Effector memory CD4-positive, alpha-beta T cell (primary cell): ENCODE measurements at regions not wholly inside any gene's neighbourhood (a gene's known extent, or its start where the extent isn't known, plus 50 kb on each side); places are given as distances from the start of the nearest gene placed in this dataset.
A peak's percentile ranks its signal among the peaks of the same experiment; 100 is the strongest.

Experiments used
- DNase-seq, 3 donors: peaks; one replicate each; pipeline ENCODE4 v3.0.0-alpha.2; 2020
- H3K27ac ChIP-seq: 2 replicates; pipeline ENCODE4 v1.7.0; 2013; ENCODE audit warnings: mild to moderate bottlenecking, low read length, moderate library complexity; ENCODE audit not compliant: insufficient read depth, poor library complexity, severe bottlenecking
- H3K27me3 ChIP-seq: replicated peaks from 2 replicates; pipeline ENCODE4 v1.7.0; 2013; ENCODE audit warnings: mild to moderate bottlenecking, low read length; ENCODE audit not compliant: insufficient read depth, control insufficient read depth, poor library complexity, severe bottlenecking
- H3K36me3 ChIP-seq: 2 replicates; pipeline ENCODE4 v1.7.0; 2013; ENCODE audit warnings: mild to moderate bottlenecking, low read length, moderate library complexity; ENCODE audit not compliant: control insufficient read depth, insufficient read depth
- H3K4me1 ChIP-seq: 2 replicates; pipeline ENCODE4 v1.7.0; 2013; ENCODE audit warnings: low read length, mild to moderate bottlenecking; ENCODE audit not compliant: control insufficient read depth, insufficient read depth, poor library complexity, severe bottlenecking
- H3K4me3 ChIP-seq: 2 replicates; pipeline ENCODE4 v1.7.0; 2013; ENCODE audit warnings: low read length, low read depth, mild to moderate bottlenecking; ENCODE audit not compliant: insufficient read depth, poor library complexity, severe bottlenecking
- H3K9me3 ChIP-seq: 2 replicates; pipeline ENCODE4 v1.7.0; 2013; ENCODE audit warnings: mild to moderate bottlenecking, low read length, moderate library complexity; ENCODE audit not compliant: control insufficient read depth

DNA sequence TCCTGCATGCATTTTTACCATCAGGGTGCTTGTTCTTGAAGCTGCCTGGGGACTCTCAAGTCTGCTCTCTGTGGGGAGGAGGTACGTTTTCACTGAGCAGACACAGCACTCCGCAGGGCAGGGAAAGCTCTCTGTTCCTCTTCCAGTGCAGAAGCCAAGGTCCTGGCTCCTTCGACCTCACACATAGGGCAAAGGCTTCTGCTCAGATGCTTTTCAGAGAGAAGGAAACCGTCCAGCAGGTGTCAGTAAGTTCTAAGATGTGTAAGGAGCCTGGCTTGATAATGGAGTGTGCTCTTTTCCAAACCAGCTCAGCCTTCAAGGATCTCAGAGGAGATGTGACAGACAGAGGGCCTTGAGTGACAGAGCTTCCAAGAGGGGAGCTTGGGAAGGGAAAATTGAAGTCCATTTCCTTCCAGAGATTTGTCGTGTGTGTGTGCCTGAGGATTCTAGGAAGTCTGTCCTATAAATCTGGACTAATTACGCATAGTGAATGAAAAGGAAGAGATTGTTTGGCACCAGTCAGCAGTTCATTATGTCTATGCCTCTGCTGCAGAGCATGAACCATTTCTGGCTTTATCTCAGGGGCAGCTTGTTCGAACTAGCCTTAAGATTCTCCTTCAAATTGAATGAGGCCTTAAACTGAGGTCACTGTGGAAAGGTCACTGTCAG lies 67.3 kb upstream of the UPP2 start:
- Histone ChIP-seq H3K9me3 (no peaks in the 10 kb centered on the region), H3K4me1 (no peaks in the 10 kb centered on the region)
- DNase-seq, result no peak

DNA sequence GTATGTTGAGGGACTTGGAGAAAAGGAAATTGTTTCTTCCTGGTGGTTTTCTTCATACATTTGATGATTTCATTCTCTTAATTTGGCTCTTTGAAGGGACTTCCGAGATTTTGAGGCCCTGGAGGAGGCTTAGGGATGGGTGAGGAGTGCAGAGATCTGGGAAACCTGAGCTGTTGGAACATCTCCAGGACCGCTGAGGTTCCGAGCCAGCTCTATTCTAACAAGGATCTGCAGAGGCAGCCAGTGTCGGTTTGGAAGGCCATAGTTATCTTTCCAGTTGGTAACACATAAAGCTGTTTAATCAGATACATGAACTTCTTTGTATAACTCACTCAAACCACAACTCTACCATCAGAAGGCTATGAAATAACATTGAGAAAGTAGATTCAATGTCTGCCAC lies 70.3 kb upstream of the UPP2 start:
- no peaks in the 10 kb centered on the region for H3K4me1 ChIP-seq
- no peaks in the 10 kb centered on the region for H3K27me3 ChIP-seq
- no peak overlapping the region for H3K27ac ChIP-seq
- H3K36me3 ChIP-seq, result no peaks in the 10 kb centered on the region
- no peaks in the 10 kb centered on the region for H3K9me3 ChIP-seq
- no peak for DNase-seq
- no peak overlapping the region for H3K4me3 ChIP-seq

More for the DNA sequence above, 67.3 kb upstream of the UPP2 start:
- Histone ChIP-seq H3K27ac (no peak overlapping the region), H3K27me3 (no peaks in the 10 kb centered on the region), H3K4me3 (no peak overlapping the region), H3K36me3 (no peaks in the 10 kb centered on the region)

DNA sequence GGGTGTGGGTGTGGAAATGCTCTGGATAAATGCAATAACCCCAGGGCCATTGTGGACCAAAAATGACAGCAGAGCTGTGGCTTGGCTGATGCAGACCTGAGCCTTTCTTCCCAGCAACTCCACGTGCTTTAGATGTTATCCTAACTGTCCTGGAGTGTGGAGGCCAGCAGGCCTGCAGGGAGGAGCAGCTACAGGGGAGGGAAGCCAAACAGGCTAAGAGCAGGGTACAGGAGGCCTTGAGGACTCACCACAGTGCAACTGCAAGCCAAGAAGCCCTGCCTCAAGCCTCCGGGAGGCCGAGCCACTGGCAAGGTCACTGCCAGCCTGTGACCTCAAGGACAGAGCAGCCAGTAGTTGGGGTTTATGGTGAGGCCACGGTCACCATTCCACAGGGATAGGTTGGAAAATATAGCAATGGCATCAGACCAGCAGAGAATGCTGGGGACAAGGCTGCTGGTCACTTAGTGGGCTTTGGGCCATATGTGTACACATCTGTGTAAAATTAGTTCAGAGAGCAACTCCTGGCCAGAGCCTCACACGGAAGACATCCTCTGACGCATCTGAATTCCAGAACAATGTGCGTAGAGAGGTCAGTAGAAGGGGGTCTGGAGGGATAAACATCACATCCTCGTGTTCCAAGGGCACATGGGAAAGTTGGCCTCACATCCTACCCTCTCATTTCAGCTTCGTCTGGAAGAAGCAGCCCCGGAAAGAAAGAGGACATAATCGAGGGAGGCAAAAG lies 76.2 kb upstream of the UPP2 start:
- no peaks in the 10 kb centered on the region for H3K27me3 ChIP-seq
- H3K4me1 ChIP-seq, result no peaks in the 10 kb centered on the region
- H3K4me3 ChIP-seq, result no peak overlapping the region
- no peak overlapping the region for H3K27ac ChIP-seq
- no peaks in the 10 kb centered on the region for H3K9me3 ChIP-seq
- no peak for DNase-seq
- H3K36me3 ChIP-seq, result no peaks in the 10 kb centered on the region

DNA sequence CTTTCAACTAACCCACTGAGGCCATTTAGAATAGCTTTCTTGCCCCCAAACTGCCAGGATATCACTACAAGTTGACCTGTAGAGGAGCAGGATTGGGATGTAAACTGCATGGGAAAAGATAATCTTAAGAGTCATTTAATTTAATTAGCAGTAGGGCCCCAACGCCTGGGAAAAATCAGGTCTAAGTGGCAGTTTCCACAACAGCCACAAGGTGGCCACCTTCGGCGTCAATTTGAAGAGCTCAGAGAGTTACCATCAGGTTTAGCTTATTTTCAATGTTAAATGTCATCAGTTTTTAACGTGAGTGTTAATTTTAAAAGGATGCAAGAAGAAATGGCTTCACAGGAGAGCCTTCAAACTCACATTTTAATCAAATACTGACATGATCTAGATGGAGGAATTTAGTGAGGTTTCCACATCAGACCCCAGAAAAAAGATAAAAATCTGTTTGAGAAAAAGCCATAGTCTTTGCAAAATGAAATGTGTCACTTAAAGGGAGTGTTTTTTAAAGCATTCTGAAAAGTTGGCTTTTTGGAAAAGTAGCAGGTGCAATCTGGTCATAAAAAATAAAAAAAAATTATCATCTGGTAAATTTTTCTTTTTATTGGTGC lies 77.3 kb upstream of the UPP2 start:
- Histone ChIP-seq H3K9me3 (no peaks in the 10 kb centered on the region), H3K27ac (no peak overlapping the region), H3K4me1 (no peaks in the 10 kb centered on the region), H3K27me3 (no peaks in the 10 kb centered on the region), H3K36me3 (no peaks in the 10 kb centered on the region), H3K4me3 (no peak overlapping the region)
- peak; percentile 4 to 29 (median 9) for DNase-seq

DNA sequence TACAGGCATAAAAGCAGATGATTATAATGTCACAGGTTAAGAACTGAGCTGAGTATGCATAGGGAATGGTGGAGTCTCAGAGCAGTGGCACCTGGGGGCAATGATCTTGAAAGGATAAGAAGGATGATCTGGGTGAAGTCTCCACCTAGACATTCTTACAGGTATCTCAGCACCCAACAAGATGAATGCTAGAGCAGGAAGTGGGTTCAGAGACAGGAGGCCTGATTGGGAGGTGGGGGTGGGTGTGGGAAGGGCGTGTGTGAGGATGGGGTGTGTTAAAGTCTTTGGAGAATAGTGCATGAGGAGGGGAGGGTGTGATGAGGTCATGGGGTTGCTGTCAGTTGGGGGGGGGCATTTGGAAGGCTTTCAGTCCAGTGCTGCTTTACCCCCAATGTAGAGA lies 78.8 kb upstream of the UPP2 start:
- Histone ChIP-seq H3K36me3 (no peaks in the 10 kb centered on the region), H3K9me3 (no peaks in the 10 kb centered on the region), H3K4me3 (no peak overlapping the region), H3K4me1 (no peaks in the 10 kb centered on the region), H3K27ac (no peak overlapping the region), H3K27me3 (no peaks in the 10 kb centered on the region)
- DNase-seq, result no peak

DNA sequence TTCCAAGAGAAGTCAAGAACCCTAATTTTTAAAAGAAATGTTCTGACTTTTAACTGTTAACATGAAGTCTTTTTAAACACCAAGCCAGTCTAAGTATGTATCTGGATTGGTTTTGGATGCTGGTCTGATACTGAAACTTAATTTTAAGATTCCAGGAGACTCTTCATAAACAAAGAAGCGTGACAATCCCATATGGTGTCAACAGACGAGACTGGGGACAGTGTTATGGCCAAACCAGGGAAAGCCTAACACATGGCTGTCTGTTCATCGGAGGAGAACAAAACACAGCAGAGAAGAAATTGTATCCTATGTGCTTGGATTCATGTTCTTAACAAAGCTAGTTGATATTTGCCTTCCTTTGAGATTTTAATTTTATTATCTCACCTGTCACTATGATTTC lies 80.5 kb upstream of the UPP2 start:
- no peak overlapping the region for H3K27ac ChIP-seq
- no peaks in the 10 kb centered on the region for H3K9me3 ChIP-seq
- H3K4me3 ChIP-seq, result no peak overlapping the region
- no peak for DNase-seq
- no peaks in the 10 kb centered on the region for H3K27me3 ChIP-seq
- H3K4me1 ChIP-seq, result no peaks in the 10 kb centered on the region
- H3K36me3 ChIP-seq, result no peaks in the 10 kb centered on the region

DNA sequence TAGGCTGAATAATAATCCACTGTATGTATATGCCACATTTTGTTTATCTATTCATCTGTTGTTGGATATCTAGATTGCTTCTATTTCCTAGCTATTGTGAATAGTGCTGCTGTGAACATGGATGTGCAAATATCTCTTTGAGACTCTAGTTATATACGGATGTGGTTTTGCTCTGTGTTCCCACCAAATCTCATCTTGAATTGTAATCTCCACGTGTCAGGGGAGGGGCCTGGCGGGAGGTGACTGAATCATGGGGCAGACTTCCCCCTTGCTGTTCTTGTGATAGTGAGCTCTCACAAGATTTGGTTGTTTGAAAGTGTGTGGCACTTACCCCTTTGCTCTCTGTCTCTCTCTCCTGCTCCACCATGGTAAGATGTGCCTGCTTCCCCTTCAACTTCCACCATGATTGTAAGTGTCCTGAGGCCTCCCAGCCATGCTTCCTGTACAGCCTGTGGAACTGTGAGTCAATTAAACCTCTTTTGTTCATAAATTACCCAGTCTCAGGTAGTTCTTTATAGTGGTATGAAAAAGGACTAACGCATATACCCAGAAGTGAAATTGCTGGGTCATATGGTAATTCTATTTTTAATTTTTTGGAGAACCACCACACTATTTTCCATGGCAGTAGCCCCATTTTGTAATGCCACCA lies 86.1 kb upstream of the UPP2 start:
- Histone ChIP-seq H3K27me3 (no peaks in the 10 kb centered on the region), H3K27ac (no peak overlapping the region), H3K9me3 (no peaks in the 10 kb centered on the region), H3K36me3 (no peaks in the 10 kb centered on the region), H3K4me1 (no peaks in the 10 kb centered on the region), H3K4me3 (no peak overlapping the region)
- peak in 2 of 3 donors; percentile 2 to 5 for DNase-seq

DNA sequence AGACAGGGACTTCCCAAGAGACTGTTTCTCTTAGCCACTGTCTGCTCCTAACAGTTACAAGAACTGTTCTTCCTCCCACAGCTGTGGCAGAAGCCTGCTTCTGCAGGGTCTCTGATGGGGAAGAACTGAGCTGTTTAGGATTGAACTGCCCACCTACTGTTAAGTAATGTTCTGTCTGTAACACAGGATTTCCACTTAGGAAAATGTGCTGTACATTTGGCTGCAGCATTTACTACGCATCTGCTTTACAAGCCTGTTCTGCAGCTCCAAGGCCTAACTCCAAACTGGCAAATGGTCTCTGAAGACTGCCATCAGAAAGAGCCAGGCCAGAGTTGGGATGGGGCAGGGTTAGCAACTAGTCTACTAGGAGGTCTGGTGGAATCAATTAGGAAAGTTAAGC lies 87.8 kb upstream of the UPP2 start:
- H3K27me3 ChIP-seq, result no peaks in the 10 kb centered on the region
- H3K9me3 ChIP-seq, result no peaks in the 10 kb centered on the region
- DNase-seq, result no peak
- no peaks in the 10 kb centered on the region for H3K4me1 ChIP-seq
- H3K4me3 ChIP-seq, result no peak overlapping the region
- no peak overlapping the region for H3K27ac ChIP-seq
- no peaks in the 10 kb centered on the region for H3K36me3 ChIP-seq

DNA sequence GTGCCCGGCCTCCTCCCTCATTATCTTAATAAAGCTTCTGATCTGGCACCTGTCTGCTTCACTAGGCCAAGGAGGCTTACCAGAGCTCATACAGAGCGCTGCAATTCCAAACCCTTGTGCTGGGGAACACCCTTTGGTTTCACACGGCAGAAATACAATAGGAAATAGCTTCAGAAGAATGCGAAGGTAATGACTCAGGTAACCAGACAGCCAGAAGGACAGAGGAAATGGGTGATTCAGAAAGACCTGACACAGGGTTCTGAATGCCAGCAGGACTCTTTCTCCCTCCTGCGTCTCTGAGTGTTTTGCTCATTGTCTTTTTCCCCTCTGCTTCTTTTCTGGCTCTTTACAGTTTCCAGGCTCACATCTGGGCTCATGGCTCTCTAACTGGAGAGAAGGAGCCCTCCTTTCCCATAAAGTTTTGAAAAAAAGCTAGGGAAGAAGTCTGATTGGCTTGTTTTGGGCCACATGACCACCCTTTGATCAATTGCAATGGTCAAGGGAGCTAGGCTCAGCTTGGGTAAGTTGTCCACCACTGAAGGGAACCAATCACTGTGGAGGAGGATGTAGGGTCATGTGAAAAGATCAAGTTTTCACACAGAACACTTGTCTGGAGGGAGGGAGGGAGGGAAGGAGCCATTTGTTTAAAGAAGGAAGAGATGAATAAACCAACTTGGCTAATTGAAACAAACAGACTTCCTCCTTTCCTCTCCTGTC lies 90.5 kb upstream of the UPP2 start:
- no peaks in the 10 kb centered on the region for H3K36me3 ChIP-seq
- H3K27ac ChIP-seq, result no peak overlapping the region
- no peaks in the 10 kb centered on the region for H3K9me3 ChIP-seq
- no peaks in the 10 kb centered on the region for H3K4me1 ChIP-seq
- no peak for DNase-seq
- H3K4me3 ChIP-seq, result no peak overlapping the region
- no peaks in the 10 kb centered on the region for H3K27me3 ChIP-seq
